Fibroblast of gingiva (primary cell): ENCODE measurements at regions not wholly inside any gene's neighbourhood (a gene's known extent, or its start where the extent isn't known, plus 50 kb on each side); places are given as distances from the start of the nearest gene placed in this dataset.
"Not testable (repeated sequence)": the region's sequence is repeated elsewhere in the genome, so short reads cannot be mapped to it uniquely, and the experiment has no call there.

ENCODE experiments used
- DNase-seq: peaks from one replicate; pipeline ENCODE4 v3.0.0-alpha.2; 2011; ENCODE audit warnings: low read depth

DNA sequence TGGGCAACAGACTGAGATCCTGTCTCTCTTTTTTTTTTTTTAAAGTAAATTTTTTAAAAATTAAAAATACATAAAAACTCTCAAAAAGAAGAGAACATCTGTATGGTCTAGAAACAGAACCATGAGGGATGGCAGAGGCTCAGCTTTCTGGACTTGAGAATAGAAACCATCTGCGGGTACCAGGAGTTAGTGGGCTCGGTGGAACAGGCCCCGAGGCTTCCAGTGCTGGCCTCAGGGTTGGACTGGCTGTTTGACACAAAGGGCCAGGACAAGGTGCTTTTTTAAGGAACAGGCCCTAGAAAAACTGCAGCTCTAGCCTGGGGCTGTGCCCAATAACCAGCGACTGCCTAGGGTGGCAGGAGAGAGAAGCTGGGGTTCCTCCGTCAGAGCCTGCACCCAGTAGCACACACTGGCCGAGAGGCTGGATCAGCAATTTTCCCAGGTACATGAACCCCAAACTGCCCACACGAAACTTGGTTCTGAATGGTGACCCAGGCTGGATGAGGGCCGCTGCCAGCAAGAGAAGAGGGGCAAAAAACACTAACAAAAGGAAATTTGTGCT, 131.0 kb upstream of the OLIG3 start:
- no peak for DNase-seq

- no peak for DNase-seq
Measured at GRCh38 chr6:137625808-137626207, 131.6 kb upstream of the OLIG3 start.

GRCh38 chr6:137630666-137631065, 136.5 kb upstream of the OLIG3 start:
- DNase-seq: no peak

GRCh38 chr6:137631323-137631722, 137.1 kb upstream of the OLIG3 start:
- no peak for DNase-seq

DNA sequence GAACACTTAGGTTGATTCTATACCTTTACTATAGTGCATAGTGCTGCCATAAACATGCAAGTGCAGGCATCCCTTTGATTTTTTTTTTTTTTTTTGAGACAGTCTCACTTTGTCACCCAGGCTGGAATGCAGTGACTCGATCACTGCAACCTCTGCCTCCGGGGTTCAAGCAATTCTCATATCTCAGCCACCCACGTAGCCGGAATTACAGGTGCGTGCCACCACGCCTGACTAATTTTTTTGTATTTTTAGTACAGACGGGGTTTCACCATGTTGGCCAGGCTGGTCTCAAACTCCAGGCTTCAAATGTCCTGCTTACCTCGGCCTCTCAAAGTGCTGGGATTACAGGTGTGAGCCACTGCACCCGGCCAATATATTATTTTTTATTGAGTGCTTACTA, 140.0 kb upstream of the OLIG3 start:
- not testable (repeated sequence) for DNase-seq

GRCh38 chr6:137637121-137637520, 142.9 kb upstream of the OLIG3 start:
- DNase-seq: peak; percentile 98

DNA sequence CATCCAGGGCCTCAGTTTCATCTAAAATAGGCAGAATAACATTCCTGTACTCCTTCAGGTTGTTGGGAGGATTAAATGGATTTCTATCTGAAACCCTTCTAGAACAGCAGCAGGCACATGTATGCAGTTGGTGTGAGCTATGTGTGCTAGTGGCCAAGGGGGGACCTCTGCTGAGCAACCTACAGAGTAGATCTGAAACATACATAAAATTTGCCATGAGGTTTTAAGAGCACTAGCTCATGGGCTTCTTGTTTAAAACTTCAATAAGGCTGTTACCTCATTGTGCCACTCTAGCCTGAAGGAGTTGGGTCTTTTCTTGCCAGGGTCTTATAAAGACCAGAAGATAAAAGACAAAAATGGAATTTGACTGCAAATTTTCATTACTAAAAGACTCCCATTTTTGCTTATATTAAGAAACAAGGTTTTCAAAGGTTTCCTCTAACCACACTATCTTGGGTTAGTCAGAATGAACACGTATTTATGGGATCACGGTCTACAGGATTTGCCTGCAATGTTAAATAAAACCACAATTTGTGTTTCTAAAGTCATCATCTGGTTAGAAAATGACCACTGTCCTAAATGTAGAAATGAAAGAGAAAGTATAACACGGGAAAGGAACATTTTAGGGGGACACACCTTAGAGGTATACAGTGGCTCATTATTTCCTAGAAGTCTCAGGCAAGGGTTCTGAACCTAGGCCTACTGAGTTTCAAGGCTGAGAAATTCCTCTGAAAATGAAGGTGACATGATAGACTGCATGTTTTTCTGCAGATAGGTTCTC, 144.9 kb upstream of the OLIG3 start:
- no peak for DNase-seq

- DNase-seq: no peak
Measured at GRCh38 chr6:137640086-137640485, 145.9 kb upstream of the OLIG3 start.

DNA sequence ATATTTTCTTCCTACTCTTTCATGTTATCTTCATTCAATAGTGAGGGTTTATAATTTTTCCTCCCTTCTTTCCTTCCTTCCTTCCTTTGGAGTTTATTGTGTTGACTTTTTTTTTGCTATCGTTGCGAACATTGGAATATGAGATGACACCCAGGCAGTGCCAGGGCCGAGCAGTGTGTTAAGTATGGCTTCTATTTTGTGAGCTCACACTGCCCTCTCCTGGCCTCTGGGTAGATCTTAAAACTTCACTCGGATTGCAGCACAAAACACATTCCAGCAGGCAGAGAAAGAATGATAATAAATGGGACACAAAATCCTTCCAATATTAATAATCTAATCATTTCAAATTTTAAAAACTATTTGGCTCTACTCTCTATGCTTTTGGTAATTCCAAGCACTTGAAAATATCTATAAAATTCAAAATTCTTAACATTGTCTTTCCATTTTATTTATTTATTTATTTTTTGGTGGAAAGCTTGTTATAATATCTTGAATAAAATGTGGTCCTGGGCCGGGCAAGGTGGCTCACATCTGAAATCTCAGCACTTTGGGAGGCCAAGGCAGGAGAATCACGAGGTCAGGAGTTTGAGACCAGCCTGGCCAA, 147.4 kb upstream of the OLIG3 start:
- peak; percentile 73 for DNase-seq

DNA sequence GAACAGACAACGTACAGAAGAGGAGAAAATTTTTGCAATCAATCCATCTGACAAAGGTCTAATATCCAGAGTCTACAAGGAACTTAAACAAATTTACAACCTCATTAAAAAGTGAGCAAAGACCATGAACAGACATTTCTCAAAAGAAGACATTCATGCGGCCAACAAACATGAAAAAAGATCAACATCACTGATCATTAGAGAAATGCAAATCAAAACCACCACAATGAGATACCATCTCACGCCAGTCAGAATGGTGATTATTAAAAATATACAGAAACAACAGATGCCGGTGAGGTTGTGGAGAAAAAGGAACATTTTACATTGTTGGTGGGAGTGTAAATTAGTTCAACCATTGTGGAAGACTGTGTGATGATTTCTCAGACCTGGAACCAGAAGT, 149.0 kb upstream of the OLIG3 start:
- DNase-seq: not testable (repeated sequence)

GRCh38 chr6:137643644-137644043, 149.4 kb upstream of the OLIG3 start:
- not testable (repeated sequence) for DNase-seq

DNA sequence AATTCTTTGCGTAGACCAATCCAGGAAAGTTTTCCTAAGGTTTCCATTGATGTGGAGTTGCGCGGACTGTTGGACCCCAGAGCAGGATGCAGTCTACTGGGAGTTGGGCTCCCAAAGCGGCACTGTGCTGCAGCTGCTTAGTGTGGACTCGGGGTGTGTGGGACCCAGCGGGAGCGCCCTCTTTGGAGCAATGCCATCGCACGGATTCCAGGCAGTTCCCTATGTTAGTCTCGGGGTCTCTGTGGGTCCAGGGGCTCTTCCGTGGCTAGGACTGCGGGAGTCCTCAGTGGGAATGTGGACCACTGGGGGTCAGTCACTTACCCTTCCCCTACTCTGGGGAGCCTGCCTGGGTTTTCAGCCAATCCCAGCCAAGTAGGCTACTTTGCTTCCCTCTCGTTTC, 151.7 kb upstream of the OLIG3 start:
- DNase-seq: no peak

- DNase-seq: peak; percentile 65
Measured at GRCh38 chr6:137646484-137646883, 152.3 kb upstream of the OLIG3 start.

DNA sequence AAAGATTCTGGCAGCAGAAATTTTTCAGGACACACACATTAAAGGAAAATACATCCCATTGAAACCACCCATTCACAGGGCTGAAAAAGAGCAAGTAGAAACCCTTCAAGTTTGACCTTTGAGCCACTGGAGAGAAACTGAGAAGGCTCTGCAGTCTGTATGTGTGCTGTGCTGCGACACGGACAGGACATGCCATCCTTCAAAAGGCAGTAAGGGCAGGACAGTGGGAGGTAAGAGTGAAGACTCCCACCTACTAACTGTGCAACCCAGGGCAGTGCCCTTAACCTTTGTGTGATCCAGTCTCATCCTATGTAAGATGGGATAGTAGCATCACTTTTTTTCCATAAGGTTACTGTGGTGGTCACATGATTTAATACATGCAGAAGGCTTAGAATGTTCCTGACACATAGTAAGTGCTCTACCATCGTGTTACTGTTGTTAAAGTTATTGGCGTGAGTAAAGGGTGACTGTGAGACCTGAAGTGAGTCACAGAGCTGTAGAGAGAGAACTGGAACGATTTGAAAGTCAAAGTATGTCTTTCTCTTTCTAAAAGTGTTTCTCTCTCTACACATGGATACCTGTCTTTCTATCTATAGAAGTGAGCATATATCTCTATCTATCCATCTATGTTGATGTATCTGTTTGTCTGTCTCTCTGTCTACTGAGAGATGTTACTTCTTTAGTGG, 153.7 kb upstream of the OLIG3 start:
- no peak for DNase-seq

GRCh38 chr6:137650720-137651119, 156.5 kb upstream of the OLIG3 start:
- DNase-seq: no peak

- DNase-seq: no peak
Measured at GRCh38 chr6:137651178-137651577, 157.0 kb upstream of the OLIG3 start.

DNA sequence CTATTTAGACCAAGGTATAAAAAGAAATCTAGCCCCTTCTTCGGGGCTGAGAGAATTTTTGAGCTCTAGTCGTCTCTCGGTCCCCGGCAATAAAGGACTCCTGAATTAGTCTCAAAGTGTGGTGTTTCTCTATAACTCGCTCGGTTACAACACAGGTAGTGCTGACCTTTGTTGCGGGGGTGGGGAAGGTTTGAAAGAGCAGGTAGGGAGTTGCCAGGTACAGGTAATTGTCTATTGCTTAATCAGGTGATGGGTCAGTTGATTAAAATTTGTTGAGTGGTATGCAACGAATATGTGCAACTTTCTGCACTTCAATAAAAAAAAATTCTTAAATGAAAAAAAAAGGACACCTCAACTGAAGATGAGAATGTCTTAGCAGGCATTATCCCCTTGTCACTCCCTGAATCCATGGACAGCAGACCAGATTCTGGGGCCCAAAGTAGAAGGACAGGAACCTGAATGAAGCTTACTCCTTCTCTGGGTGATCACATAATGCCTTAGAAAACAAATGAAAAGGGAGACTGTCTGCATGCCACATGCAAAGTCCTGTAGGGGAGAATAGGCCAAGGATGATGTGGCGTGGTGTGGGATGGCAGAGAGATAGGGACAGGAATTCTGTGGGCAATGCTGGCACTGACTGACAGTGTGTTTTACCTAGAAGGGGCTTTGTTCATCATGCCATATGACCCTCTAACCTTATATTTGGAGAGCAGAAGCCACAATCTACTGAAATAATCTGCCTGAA, 157.6 kb upstream of the OLIG3 start:
- DNase-seq: no peak

GRCh38 chr6:137652961-137653705, 158.9 kb upstream of the OLIG3 start:
- no peak for DNase-seq

DNA sequence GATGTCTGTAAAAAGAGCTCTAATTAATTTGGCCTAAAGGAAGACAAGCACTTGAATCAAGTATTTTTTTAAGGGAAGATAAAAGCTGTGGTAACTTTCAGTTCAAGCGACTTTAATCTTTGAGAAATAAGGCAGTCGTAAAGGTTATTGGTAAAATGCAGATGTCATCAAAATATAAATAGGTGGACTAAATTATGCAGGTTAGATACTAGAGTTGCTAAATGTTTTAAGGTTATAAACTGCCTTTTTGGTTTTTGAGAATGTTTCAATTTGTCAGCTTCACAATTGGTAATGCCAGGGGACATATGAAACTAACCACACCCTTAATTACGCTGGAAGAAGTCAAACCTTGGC, 159.5 kb upstream of the OLIG3 start:
- no peak for DNase-seq

- no peak for DNase-seq
Measured at GRCh38 chr6:137654365-137654981, 160.3 kb upstream of the OLIG3 start.

- DNase-seq: no peak
Measured at GRCh38 chr6:137655291-137655690, 161.1 kb upstream of the OLIG3 start.
